ENCODE measurements at regions not wholly inside any gene's neighbourhood (a gene's known extent, or its start where the extent isn't known, plus 50 kb on each side); places are given as distances from the start of the nearest gene placed in this dataset.

DNA sequence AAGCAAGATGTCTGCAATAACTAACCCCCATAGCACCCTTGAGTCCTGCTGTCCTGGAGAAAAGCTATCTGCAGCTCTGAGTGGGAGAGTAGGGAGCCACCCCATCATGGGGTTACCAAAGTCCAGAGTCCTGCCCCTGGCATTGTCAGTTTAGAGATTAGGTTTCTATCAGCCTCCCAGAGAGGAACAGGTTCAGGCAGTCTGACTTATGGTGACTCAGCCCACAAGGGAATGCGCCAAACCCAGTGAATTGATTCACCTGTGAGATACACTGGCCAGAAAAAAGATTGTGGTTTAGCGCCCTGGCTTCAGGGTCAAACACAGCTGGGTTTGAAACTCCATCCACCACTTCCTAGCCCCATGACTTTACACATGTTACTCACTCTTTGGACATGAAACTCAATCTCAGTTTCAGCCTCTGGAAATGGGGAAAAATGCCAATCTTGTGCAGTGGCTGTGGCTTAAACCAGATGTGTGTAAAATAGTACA, 263.6 kb upstream of the HES1 start:
- H3K9me3 Mint-ChIP-seq = no peaks in the 10 kb centered on the region
- H3K4me3 Mint-ChIP-seq = no peak overlapping the region
- peaks cover 2 to 35% (median 9%) of the 10 kb centered on the region in 4 donors for H3K4me1 Mint-ChIP-seq
- H3K27ac Mint-ChIP-seq = peak overlapping the region in 1 of 10 donors; percentile 36
- ATAC-seq (no peak), DNase-seq (no peak)
- H3K27me3 Mint-ChIP-seq = peaks cover 9 to 58% (median 25%) of the 10 kb centered on the region in 5 donors
- no peaks in the 10 kb centered on the region for H3K36me3 Mint-ChIP-seq
- POLR2A ChIA-PET = no interaction called here

DNA sequence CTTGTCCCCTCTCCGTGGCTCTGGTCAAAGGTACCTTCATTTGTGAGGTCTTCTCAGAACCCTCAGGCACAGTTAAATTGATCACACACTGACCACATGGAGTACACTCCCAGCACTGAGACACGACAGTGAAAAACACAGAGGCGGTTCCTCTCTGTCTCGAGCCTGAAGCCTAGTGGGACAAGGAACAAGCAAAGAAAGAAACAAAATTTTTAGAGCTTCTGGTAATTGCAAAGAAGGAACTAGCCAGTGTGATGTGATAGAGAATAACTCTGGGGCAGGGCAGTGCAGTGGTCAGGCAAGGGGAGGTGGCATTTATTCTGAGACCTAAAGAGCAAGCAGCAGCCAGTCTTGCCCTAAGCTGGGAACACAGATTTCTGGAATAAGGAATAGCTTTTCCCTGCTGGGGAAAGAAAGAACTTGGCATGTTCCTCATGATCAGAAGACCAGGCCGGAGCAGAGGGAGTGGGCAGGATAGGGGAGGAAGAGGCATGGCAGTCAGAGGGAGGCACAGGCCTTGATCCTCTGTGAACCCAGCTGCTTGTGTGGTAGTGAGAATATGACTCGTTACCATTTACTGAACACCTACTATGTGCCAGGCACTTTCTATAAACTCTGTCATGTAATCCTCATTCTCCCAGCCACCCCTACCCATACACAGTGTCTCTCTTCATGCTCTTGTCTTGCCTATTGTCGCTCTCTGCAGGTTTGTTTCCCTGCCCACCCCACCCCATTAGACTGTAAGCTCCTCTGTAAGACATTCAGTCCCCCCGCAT, 262.3 kb upstream of the HES1 start:
- peaks cover 2 to 23% (median 9%) of the 10 kb centered on the region in 4 donors for H3K4me1 Mint-ChIP-seq
- no peaks in the 10 kb centered on the region for H3K9me3 Mint-ChIP-seq
- H3K4me3 Mint-ChIP-seq = no peak overlapping the region
- POLR2A ChIA-PET = no interaction called here
- DNase-seq = no peak
- no peak for ATAC-seq
- H3K27me3 Mint-ChIP-seq = peaks cover 6 to 51% (median 22%) of the 10 kb centered on the region in 5 donors
- peak overlapping the region in 1 of 10 donors; percentile 26 for H3K27ac Mint-ChIP-seq
- no peaks in the 10 kb centered on the region for H3K36me3 Mint-ChIP-seq

DNA sequence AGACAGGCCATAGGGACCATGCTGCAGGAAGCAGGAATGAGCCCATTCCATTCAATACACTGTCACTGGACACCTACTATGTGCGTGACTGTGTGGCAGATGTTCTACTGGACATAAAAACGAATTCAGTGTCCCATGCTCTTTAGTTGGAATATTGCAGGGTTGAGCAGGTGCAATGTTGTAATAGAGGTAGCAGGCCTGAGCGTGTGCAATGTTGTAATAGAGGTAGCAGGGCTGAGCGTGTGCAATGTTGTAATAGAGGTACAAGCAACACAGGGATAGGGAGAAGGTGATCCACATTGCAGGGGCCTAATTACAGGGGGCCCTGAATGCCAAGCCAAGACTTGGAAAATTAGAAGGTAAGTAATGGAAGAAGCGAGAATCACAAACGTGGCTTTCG, 261.4 kb upstream of the HES1 start:
- H3K9me3 Mint-ChIP-seq = no peaks in the 10 kb centered on the region
- POLR2A ChIA-PET = no interaction called here
- peaks cover 1 to 17% (median 8%) of the 10 kb centered on the region in 4 donors for H3K4me1 Mint-ChIP-seq
- DNase-seq (no peak), ATAC-seq (no peak)
- no peaks in the 10 kb centered on the region for H3K36me3 Mint-ChIP-seq
- H3K27ac Mint-ChIP-seq = no peak overlapping the region
- H3K4me3 Mint-ChIP-seq = no peak overlapping the region
- peaks cover 6 to 42% (median 20%) of the 10 kb centered on the region in 5 donors for H3K27me3 Mint-ChIP-seq

DNA sequence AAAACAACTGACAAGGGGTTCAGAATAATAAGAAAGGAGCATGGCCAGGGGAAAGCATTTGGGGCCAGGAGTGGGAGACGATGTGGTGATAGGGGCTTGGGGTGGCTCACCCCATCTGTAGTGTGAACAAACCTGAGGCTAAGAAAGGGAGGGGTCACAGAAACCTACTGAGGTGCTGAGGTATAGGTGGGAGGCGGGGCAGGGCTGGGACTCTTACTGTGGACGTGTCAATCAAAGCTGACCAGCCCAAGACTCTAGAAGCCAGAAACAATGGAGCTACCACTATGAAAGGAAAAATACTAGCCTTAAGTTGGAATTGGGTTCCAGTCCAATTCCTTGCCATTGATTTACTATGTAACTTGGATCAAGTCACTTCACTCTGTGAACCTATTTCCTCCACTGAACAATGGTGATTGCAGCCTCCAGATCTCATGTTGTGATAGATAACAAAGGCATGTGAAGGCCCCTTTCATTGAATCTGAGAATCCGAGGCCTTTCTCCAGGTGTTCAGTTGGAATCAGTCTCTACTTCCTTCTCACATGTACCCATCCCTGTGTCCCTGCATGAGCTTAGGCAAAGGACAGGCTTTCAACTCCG, 260.9 kb upstream of the HES1 start:
- H3K27ac Mint-ChIP-seq = no peak overlapping the region
- peaks cover 4 to 36% (median 15%) of the 10 kb centered on the region in 5 donors for H3K27me3 Mint-ChIP-seq
- H3K4me3 Mint-ChIP-seq = no peak overlapping the region
- no peak for DNase-seq
- no peak for ATAC-seq
- POLR2A ChIA-PET = no interaction called here
- no peaks in the 10 kb centered on the region for H3K36me3 Mint-ChIP-seq
- H3K9me3 Mint-ChIP-seq = no peaks in the 10 kb centered on the region
- peaks cover 1 to 14% (median 4%) of the 10 kb centered on the region in 4 donors for H3K4me1 Mint-ChIP-seq

DNA sequence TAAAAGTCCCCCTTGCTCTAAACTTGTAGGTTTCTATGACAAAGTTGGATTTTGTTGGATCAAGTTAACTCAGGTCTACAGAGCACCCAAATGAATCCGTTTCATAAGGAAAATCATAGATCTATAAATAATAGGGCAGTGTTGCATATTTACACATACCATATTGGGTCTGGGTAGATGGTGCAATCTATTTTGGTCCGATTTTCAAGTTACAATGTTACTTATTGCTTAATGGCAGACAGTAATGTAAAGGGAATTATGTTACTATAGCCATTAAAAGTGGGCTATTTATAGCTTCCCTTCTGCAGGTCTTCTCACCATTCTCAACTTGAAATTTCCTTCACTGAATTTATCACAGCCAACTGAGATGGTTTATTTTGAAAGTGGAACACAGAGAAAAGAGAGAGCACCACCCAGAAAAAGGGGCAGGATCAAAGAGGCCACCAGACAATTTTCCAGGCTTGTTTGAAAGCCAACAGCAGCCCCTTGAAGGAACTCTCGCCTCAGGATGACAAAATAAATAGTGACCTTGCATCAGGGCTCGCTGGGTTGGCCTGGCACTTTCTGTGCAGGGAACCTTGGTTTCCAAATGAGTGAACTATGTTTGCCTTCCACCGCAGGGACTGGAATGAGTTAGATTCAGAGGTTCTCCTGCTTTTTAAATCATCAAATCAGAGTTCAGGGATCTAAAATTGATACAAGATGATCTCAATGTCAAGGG, 260.2 kb upstream of the HES1 start:
- ATAC-seq (no peak), DNase-seq (no peak)
- H3K9me3 Mint-ChIP-seq = no peaks in the 10 kb centered on the region
- H3K36me3 Mint-ChIP-seq = no peaks in the 10 kb centered on the region
- POLR2A ChIA-PET = no interaction called here
- no peak overlapping the region for H3K27ac Mint-ChIP-seq
- peaks cover 0 to 8% (median under 1%) of the 10 kb centered on the region in 4 donors for H3K4me1 Mint-ChIP-seq
- H3K4me3 Mint-ChIP-seq = no peak overlapping the region
- H3K27me3 Mint-ChIP-seq = peaks cover 0 to 29% (median 10%) of the 10 kb centered on the region in 5 donors

DNA sequence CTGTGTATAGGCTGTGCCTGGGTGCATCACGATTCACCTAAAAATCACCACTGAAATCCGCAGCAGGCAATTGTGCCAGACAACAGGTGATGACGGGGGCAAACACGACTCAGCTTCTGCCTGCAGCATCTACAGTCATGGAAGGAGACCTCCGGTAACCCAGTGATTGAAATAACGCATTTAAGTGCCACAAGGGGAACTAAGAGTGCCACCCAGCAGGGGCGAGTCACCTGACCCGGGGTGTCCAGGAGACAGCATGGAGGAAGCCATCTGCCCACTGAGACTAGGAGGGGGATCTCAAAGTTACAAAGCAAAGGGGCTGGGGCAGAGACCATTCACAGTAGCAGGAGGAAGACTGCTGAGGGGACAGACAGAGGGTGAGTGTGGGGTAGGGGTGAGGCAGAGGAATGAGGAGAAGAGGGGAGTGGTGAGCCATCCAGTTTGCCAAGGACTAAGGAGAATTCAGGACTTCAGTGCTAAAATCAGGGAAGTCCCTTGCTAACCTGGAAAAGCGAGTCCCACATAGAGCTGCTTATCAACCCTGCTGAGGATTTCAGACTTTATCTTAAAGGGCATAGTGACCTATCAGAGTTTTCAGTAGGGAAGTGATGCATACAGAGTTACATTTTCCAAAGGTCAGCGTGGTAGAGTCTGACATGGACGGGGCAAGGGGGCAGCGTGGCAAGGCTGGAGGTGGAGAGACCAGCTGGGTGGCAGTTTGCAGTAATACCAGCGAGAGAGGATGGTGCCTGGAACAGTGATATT, 256.7 kb upstream of the HES1 start:
- POLR2A ChIA-PET = no interaction called here
- DNase-seq = no peak
- H3K27ac Mint-ChIP-seq = no peak overlapping the region
- no peaks in the 10 kb centered on the region for H3K9me3 Mint-ChIP-seq
- H3K27me3 Mint-ChIP-seq = peaks cover 0 to 19% (median 8%) of the 10 kb centered on the region in 5 donors
- no peaks in the 10 kb centered on the region for H3K36me3 Mint-ChIP-seq
- no peak overlapping the region for H3K4me3 Mint-ChIP-seq
- peaks cover 0 to 3% (median under 1%) of the 10 kb centered on the region in 4 donors for H3K4me1 Mint-ChIP-seq
- no peak for ATAC-seq

DNA sequence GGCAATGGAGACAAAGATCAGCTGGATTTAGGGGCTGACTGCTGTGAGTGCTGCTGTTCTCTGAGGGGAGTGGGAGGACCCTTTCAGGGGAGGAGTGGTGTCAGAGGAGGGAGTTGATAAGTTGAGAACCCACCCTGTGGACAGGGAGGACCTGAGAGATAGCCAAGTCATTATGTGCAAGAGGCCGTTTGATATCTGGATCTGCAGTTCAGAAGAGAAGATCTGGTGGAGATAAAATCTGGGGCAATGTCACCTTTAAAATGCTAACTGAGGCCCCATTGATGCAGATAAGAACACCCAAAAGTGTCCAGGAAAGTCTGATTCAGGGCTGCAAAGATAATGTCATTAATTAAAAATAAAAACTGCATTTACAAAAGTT, 256.1 kb upstream of the HES1 start:
- Mint-ChIP-seq H3K4me1 (peaks cover 0 to 3% (median under 1%) of the 10 kb centered on the region in 4 donors), H3K36me3 (no peaks in the 10 kb centered on the region), H3K4me3 (no peak overlapping the region), H3K27me3 (peaks cover 0 to 13% (median 8%) of the 10 kb centered on the region in 5 donors), H3K9me3 (no peaks in the 10 kb centered on the region), H3K27ac (no peak overlapping the region)
- POLR2A ChIA-PET = no interaction called here
- ATAC-seq (no peak), DNase-seq (no peak)

DNA sequence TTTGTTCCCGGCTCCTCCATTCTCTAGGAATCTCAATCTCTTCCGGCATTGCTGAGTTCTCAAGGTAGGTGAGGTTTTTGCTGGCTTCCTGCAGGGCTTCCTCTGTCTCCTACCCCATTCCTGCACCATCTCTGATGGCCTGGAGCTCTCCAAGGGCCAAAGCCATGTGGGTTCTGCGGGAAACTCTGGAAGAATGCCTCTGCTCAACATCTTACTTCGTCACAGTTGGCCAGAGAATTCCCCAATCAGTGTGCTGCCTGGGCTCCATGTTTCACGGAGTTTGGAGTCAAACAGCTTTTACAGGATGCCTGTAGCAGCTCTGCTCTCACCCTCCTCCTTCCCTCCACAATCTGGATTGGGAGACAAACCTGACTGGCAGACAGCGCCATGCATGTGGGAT, 253.9 kb upstream of the HES1 start:
- no peak overlapping the region for H3K27ac Mint-ChIP-seq
- no peak for ATAC-seq
- H3K36me3 Mint-ChIP-seq = no peaks in the 10 kb centered on the region
- peaks cover 0 to 6% (median 2%) of the 10 kb centered on the region in 5 donors for H3K27me3 Mint-ChIP-seq
- no peaks in the 10 kb centered on the region for H3K9me3 Mint-ChIP-seq
- no peak for DNase-seq
- no peak overlapping the region for H3K4me3 Mint-ChIP-seq
- POLR2A ChIA-PET = no interaction called here
- peaks cover 0 to 3% (median under 1%) of the 10 kb centered on the region in 4 donors for H3K4me1 Mint-ChIP-seq

DNA sequence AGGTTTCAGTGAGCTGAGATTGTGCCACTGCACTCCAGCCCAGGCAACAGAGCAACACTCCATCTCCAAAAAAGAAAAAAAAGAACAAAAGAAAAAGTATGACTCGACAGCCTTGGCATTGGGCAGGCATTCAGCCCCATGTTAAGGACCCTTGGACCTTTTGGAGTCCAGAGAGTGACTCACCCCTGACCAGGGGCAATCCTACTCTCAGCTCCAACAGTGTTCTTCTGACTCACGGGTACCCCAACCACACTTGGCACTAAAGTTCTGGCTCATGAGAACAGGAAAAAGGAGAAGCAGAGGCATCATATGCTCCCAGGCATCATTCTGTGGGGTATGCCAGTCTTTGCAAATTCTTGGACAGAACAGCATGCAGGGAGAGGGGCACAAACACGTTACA, 252.4 kb upstream of the HES1 start:
- ATAC-seq (no peak), DNase-seq (no peak)
- Mint-ChIP-seq H3K9me3 (no peaks in the 10 kb centered on the region), H3K27ac (no peak overlapping the region), H3K36me3 (no peaks in the 10 kb centered on the region), H3K27me3 (peaks cover 0 to 3% (median 0%) of the 10 kb centered on the region in 5 donors), H3K4me3 (no peak overlapping the region), H3K4me1 (peaks cover 0 to 3% (median under 1%) of the 10 kb centered on the region in 4 donors)
- POLR2A ChIA-PET = interaction anchor here (0.6 kb wide), 1 partner anchor 35 kb away, joined by 4 read pairs; no protein-coding TSS in a partner anchor

DNA sequence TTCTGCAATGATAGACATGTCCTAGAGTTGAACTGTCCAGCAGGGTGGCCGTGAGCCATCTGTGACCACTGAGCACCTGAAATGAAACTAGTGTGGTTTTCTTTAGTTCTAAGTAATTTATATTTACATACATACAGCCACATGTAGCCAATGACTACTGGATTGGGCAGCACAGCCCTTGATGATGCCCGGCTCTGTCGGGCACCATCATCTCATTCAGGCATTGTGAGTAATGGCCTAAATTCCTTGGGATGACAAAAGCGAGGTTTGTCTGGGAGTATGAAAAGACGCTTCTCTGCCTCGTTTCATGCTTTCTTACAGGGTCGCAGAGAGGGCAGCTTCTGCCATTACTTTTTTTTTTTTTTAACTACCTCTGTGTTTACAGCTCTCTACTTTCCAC, 251.9 kb upstream of the HES1 start:
- ATAC-seq = no peak
- POLR2A ChIA-PET = no interaction called here
- no peaks in the 10 kb centered on the region for H3K9me3 Mint-ChIP-seq
- H3K4me3 Mint-ChIP-seq = no peak overlapping the region
- H3K36me3 Mint-ChIP-seq = no peaks in the 10 kb centered on the region
- peaks cover 0 to 3% (median under 1%) of the 10 kb centered on the region in 4 donors for H3K4me1 Mint-ChIP-seq
- no peak for DNase-seq
- peak overlapping the region in 1 of 10 donors; percentile 28 for H3K27ac Mint-ChIP-seq
- H3K27me3 Mint-ChIP-seq = peaks cover 0 to 3% (median 0%) of the 10 kb centered on the region in 5 donors

DNA sequence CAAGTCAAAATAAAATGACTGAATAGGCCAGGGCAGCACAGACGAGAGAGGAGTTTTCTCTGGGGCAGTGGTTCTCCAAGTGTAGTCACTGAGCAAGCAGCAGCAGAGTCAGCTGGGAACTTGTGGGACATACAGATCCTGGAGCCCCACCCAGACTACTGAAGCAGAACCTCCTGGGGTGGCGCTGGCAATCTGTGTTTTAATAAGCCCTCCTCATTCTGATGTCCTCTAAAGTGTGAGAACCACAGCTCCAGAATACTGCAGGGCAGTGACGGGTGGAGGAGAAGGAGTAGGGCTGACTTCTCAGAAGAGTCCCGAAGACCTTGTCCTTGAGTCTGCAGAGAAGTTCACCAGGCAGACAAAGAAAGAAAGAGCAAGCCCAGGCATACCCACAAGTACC, 251.3 kb upstream of the HES1 start:
- Mint-ChIP-seq H3K36me3 (no peaks in the 10 kb centered on the region), H3K4me1 (peaks cover 0 to 3% (median 0%) of the 10 kb centered on the region in 4 donors), H3K4me3 (no peak overlapping the region), H3K27me3 (peaks cover 0 to 3% (median 0%) of the 10 kb centered on the region in 5 donors), H3K9me3 (no peaks in the 10 kb centered on the region), H3K27ac (no peak overlapping the region)
- POLR2A ChIA-PET = no interaction called here
- ATAC-seq = no peak
- no peak for DNase-seq

DNA sequence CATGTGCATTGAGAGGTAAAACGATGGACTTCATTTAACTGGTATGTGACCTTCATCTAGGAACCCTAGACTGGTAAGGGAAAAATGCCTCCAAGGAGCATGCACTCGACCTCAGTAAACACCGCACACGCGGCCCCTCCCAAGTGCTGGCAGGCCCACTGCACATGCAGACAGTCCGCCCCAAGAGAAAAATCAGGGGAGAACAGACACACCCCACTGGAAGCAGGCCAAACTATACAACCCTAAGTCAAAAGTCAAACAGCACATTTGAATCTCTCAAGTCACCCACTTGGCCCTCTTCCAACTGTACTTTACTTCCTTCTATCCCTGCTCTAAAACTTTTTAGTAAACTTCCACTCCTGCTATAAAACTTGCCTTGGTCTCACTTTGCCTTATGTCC, 250.1 kb upstream of the HES1 start:
- Mint-ChIP-seq H3K36me3 (no peaks in the 10 kb centered on the region), H3K9me3 (no peaks in the 10 kb centered on the region), H3K27me3 (peaks cover 0 to 3% (median 0%) of the 10 kb centered on the region in 5 donors), H3K27ac (no peak overlapping the region), H3K4me3 (no peak overlapping the region), H3K4me1 (peaks cover 0 to 3% (median 0%) of the 10 kb centered on the region in 4 donors)
- DNase-seq (no peak), ATAC-seq (no peak)
- POLR2A ChIA-PET = no interaction called here

Measured in naive thymus-derived CD8-positive, alpha-beta T cell (primary cell).